ENCODE measurements at regions not wholly inside any gene's neighbourhood (a gene's known extent, or its start where the extent isn't known, plus 50 kb on each side); places are given as distances from the start of the nearest gene placed in this dataset.
"Not testable (repeated sequence)": the region's sequence is repeated elsewhere in the genome, so short reads cannot be mapped to it uniquely, and the experiment has no call there.

- DNase-seq (ENCODE audit: missing footprints), result no peak
- ATAC-seq, result no peak
- intact Hi-C loops (cut with DNase I), result no loop called here
Observed at GRCh38 chr7:89989454-89989853, 164.8 kb upstream of the STEAP1 start.

- intact Hi-C loops (cut with DNase I), result no loop called here
- no peak for DNase-seq (ENCODE audit: missing footprints)
- ATAC-seq, result no peak
Observed at GRCh38 chr7:89994483-89994882, 159.8 kb upstream of the STEAP1 start.

GRCh38 chr7:89998554-89998953, 155.7 kb upstream of the STEAP1 start:
- intact Hi-C loops (cut with DNase I), result no loop called here
- ATAC-seq, result no peak
- DNase-seq (ENCODE audit: missing footprints), result no peak

- intact Hi-C loops (cut with DNase I), result no loop called here
- DNase-seq (ENCODE audit: missing footprints) (no peak), ATAC-seq (no peak)
Observed at GRCh38 chr7:90005836-90006235, 148.4 kb upstream of the STEAP1 start.

GRCh38 chr7:90007001-90007654, 147.1 kb upstream of the STEAP1 start:
- no peak for ATAC-seq
- intact Hi-C loops (cut with DNase I), result no loop called here
- no peak for DNase-seq (ENCODE audit: missing footprints)

- ATAC-seq, result no peak
- intact Hi-C loops (cut with DNase I), result no loop called here
- DNase-seq (ENCODE audit: missing footprints), result no peak
Observed at GRCh38 chr7:90007831-90008230, 146.4 kb upstream of the STEAP1 start.

- ATAC-seq (no peak), DNase-seq (ENCODE audit: missing footprints) (no peak)
- intact Hi-C loops (cut with DNase I), result no loop called here
Observed at GRCh38 chr7:90022213-90022612, 132.1 kb upstream of the STEAP1 start.

GRCh38 chr7:90025771-90026170, 128.5 kb upstream of the STEAP1 start:
- no peak for DNase-seq (ENCODE audit: missing footprints)
- no peak for ATAC-seq
- intact Hi-C loops (cut with DNase I), result no loop called here

GRCh38 chr7:90033850-90034249, 120.4 kb upstream of the STEAP1 start:
- ATAC-seq (no peak), DNase-seq (ENCODE audit: missing footprints) (no peak)
- intact Hi-C loops (cut with DNase I), result no loop called here

- ATAC-seq, result no peak
- intact Hi-C loops (cut with DNase I), result no loop called here
Observed at GRCh38 chr7:90053094-90053493, 101.2 kb upstream of the STEAP1 start.

GRCh38 chr7:90061077-90061476, 93.2 kb upstream of the STEAP1 start:
- ATAC-seq (no peak), DNase-seq (ENCODE audit: missing footprints) (no peak)
- intact Hi-C loops (cut with DNase I), result no loop called here

More at GRCh38 chr7:90053094-90053493, 101.2 kb upstream of the STEAP1 start:
- DNase-seq (ENCODE audit: missing footprints), result no peak

GRCh38 chr7:90064370-90064769, 89.9 kb upstream of the STEAP1 start:
- no peak for DNase-seq (ENCODE audit: missing footprints)

GRCh38 chr7:90067171-90067570, 87.1 kb upstream of the STEAP1 start:
- intact Hi-C loops (cut with DNase I), result no loop called here
- DNase-seq (ENCODE audit: missing footprints) (no peak), ATAC-seq (no peak)

More at GRCh38 chr7:90064370-90064769, 89.9 kb upstream of the STEAP1 start:
- intact Hi-C loops (cut with DNase I), result no loop called here
- ATAC-seq, result no peak

- intact Hi-C loops (cut with DNase I); DNase-seq (ENCODE audit: missing footprints): not testable (repeated sequence)
Observed at GRCh38 chr7:90070238-90070637, 84.0 kb upstream of the STEAP1 start.

GRCh38 chr7:90078921-90079320, 75.3 kb upstream of the STEAP1 start:
- ATAC-seq (no peak), DNase-seq (ENCODE audit: missing footprints) (no peak)
- intact Hi-C loops (cut with DNase I), result no loop called here

More at GRCh38 chr7:90070238-90070637, 84.0 kb upstream of the STEAP1 start:
- not testable (repeated sequence) for ATAC-seq

- ATAC-seq (no peak), DNase-seq (ENCODE audit: missing footprints) (no peak)
- intact Hi-C loops (cut with DNase I), result no loop called here
Observed at GRCh38 chr7:90081621-90082020, 72.6 kb upstream of the STEAP1 start.

- DNase-seq (ENCODE audit: missing footprints) (no peak), ATAC-seq (no peak)
- intact Hi-C loops (cut with DNase I), result no loop called here
Observed at GRCh38 chr7:90092506-90092905, 61.8 kb upstream of the STEAP1 start.

- intact Hi-C loops (cut with DNase I), result no loop called here
- DNase-seq (ENCODE audit: missing footprints), result no peak
- ATAC-seq, result no peak
Observed at GRCh38 chr7:90094030-90094429, 60.2 kb upstream of the STEAP1 start.
